A549 (cell line): ENCODE measurements at regions not wholly inside any gene's neighbourhood (a gene's known extent, or its start where the extent isn't known, plus 50 kb on each side); places are given as distances from the start of the nearest gene placed in this dataset.

ENCODE experiments used
- ATAC-seq, 2 experiments: fragments of 200-7000 bp in 1 of 2; fragments of >200 bp in 1 of 2; cut with Nextera tagmentation in 1 of 2; cut with Tn5 transposase in 1 of 2; 3 replicates each; pipeline versions ENCODE4 v1.8.0 to v1.9.1; 2018 to 2020; ENCODE audit warnings: mild to moderate bottlenecking in 1 of 2, moderate library complexity in 1 of 2
- CTCF ChIA-PET: fragments of 300-600 bp; sonication (Branson Sonifier 250); formaldehyde crosslinking; extraction: SDS; loops from one replicate; lab custom pipeline; 2021; ENCODE audit warnings: antibody characterized with exemption, inconsistent platforms; lab: Yijun Ruan, JAX
- POLR2A ChIA-PET: fragments of 350-600 bp; formaldehyde crosslinking; extraction: SDS; loops from one replicate; lab custom pipeline; 2021; ENCODE audit warnings: antibody characterized with exemption, inconsistent platforms; lab: Yijun Ruan, JAX
- DNase-seq, 2 experiments: peaks; one replicate each; pipeline versions ENCODE4 v3.0.0 to v3.0.0-alpha.2; 2011 to 2016; ENCODE audit warnings: low read depth in 1 of 2, low spot score in 1 of 2
- FAIRE-seq: peaks from 2 replicates; lab custom pipeline; 2011; peaks lifted over from hg19 to GRCh38; lab: Jason Lieb, UNC
- H3K27ac ChIP-seq, 2 experiments: fragments of >200 bp; sonication (Bioruptor Twin); formaldehyde crosslinking; 3 replicates each; pipeline ENCODE4 v1.5.1; 2016 to 2017
- H3K4me1 ChIP-seq: fragments of >200 bp; sonication (Bioruptor Twin); formaldehyde crosslinking; 3 replicates; pipeline ENCODE4 v1.6.1; 2016
- H3K4me2 ChIP-seq: fragments of >200 bp; sonication (Bioruptor Twin); formaldehyde crosslinking; 3 replicates; pipeline ENCODE4 v1.6.1; 2016
- H3K4me3 ChIP-seq: fragments of >200 bp; sonication (Bioruptor Twin); formaldehyde crosslinking; 3 replicates; pipeline ENCODE4 v1.5.1; 2016
- H3K9me3 ChIP-seq: fragments of >200 bp; sonication (Bioruptor Twin); formaldehyde crosslinking; 3 replicates; pipeline ENCODE4 v1.6.1; 2016
- CBX8 ChIP-seq: fragments of 200-600 bp; sonication (generic); IDR thresholded peaks from 2 replicates; pipeline ENCODE4 v1.6.1; 2016
- CHD4 ChIP-seq: fragments of 200-600 bp; sonication (generic); IDR thresholded peaks from 2 replicates; pipeline ENCODE4 v1.6.1; 2016; ENCODE audit warnings: antibody characterized with exemption, mild to moderate bottlenecking, borderline replicate concordance
- EHF ChIP-seq: fragments of 250-450 bp; sonication (Bioruptor Pico); IDR thresholded peaks from 2 replicates; pipeline ENCODE4 v1.5.0; 2020; ENCODE audit warnings: mild to moderate bottlenecking
- EP300 ChIP-seq, 2 experiments: fragments of >200 bp; sonication (Bioruptor Twin); formaldehyde crosslinking; IDR thresholded peaks; 2 replicates in 1 of 2; 3 replicates in 1 of 2; pipeline ENCODE4 v1.6.1; 2016 to 2017
- FOSB ChIP-seq: fragments of 250-450 bp; sonication (Bioruptor Pico); IDR thresholded peaks from 2 replicates; pipeline ENCODE4 v1.5.0; 2020; ENCODE audit warnings: mild to moderate bottlenecking, moderate library complexity
- FOXS1 ChIP-seq: fragments of 250-450 bp; sonication (Bioruptor Pico); IDR thresholded peaks from 2 replicates; pipeline ENCODE4 v1.5.0; 2020; ENCODE audit warnings: mild to moderate bottlenecking, moderate library complexity
- HOXB13 ChIP-seq: fragments of 250-450 bp; sonication (Bioruptor Pico); IDR thresholded peaks from 2 replicates; pipeline ENCODE4 v1.5.0; 2020; ENCODE audit warnings: low read depth, mild to moderate bottlenecking, moderate library complexity
- KDM5A ChIP-seq: fragments of 200-600 bp; sonication (generic); IDR thresholded peaks from 2 replicates; pipeline ENCODE4 v1.6.1; 2016; ENCODE audit warnings: antibody characterized with exemption, mild to moderate bottlenecking
- MAFK ChIP-seq: fragments of 450-650 bp; IDR thresholded peaks from 2 replicates; pipeline ENCODE4 v1.6.1; 2014; ENCODE audit not compliant: partially characterized antibody
- NFE2L2 ChIP-seq: fragments of 150-350 bp; conservative IDR thresholded peaks from 2 replicates; pipeline ENCODE4 v1.6.1; 2014; ENCODE audit warnings: low read length
- PHF8 ChIP-seq: fragments of 200-600 bp; sonication (generic); IDR thresholded peaks from 2 replicates; pipeline ENCODE4 v1.6.1; 2016; ENCODE audit warnings: low read depth, mild to moderate bottlenecking, antibody characterized with exemption, moderate library complexity, borderline replicate concordance
- POLR2A ChIP-seq: IDR thresholded peaks from 2 replicates; pipeline ENCODE4 v1.6.1; 2012; ENCODE audit warnings: mild to moderate bottlenecking, low read length
- POLR2AphosphoS2 ChIP-seq: conservative IDR thresholded peaks from 2 replicates; pipeline ENCODE4 v1.6.1; 2012; ENCODE audit warnings: low read length, improper control_type of control experiment, inconsistent platforms
- TFCP2L1 ChIP-seq: fragments of 250-450 bp; sonication (Bioruptor Pico); IDR thresholded peaks from 2 replicates; pipeline ENCODE4 v1.5.0; 2021; ENCODE audit warnings: mild to moderate bottlenecking
- ZC3H11A ChIP-seq: fragments of 450-650 bp; IDR thresholded peaks from 2 replicates; pipeline ENCODE4 v1.6.1; 2014; ENCODE audit warnings: antibody characterized with exemption, mild to moderate bottlenecking
- ZFP36 ChIP-seq: fragments of 450-650 bp; IDR thresholded peaks from 2 replicates; pipeline ENCODE4 v1.6.1; 2014; ENCODE audit warnings: borderline replicate concordance; ENCODE audit not compliant: partially characterized antibody
- WGBS: methylation state at CpG from one replicate; pipeline ENCODE4 v1.1.6; 2017; ENCODE audit errors: missing lambda C conversion rate; 5-methylcytosine and 5-hydroxymethylcytosine counted together
- TF ChIP-seq, protein P1 (sequence below): IDR thresholded peaks from 2 replicates; pipeline ENCODE4 v1.6.1; 2012; ENCODE audit warnings: low read depth, borderline replicate concordance
- TF ChIP-seq, protein P2 (sequence below): fragments of 250-450 bp; sonication (Bioruptor Pico); IDR thresholded peaks from 2 replicates; pipeline ENCODE4 v1.5.0; 2020; ENCODE audit warnings: low read depth, mild to moderate bottlenecking, moderate library complexity
- TF ChIP-seq, protein P3 (sequence below): fragments of 250-450 bp; sonication (Bioruptor Pico); IDR thresholded peaks from 2 replicates; pipeline ENCODE4 v1.5.0; 2021; ENCODE audit warnings: mild to moderate bottlenecking, moderate library complexity, borderline replicate concordance
- TF ChIP-seq, protein P4 (sequence below): fragments of >200 bp; sonication (Bioruptor Twin); formaldehyde crosslinking; IDR thresholded peaks from 2 replicates; pipeline ENCODE4 v1.6.1; 2016
- TF ChIP-seq, protein P5 (sequence below): fragments of 450-650 bp; IDR thresholded peaks from 2 replicates; pipeline ENCODE4 v1.6.1; 2014; ENCODE audit warnings: antibody characterized with exemption
- TF ChIP-seq, protein P6 (sequence below): IDR thresholded peaks from 2 replicates; pipeline ENCODE4 v1.6.1; 2012

DNA sequence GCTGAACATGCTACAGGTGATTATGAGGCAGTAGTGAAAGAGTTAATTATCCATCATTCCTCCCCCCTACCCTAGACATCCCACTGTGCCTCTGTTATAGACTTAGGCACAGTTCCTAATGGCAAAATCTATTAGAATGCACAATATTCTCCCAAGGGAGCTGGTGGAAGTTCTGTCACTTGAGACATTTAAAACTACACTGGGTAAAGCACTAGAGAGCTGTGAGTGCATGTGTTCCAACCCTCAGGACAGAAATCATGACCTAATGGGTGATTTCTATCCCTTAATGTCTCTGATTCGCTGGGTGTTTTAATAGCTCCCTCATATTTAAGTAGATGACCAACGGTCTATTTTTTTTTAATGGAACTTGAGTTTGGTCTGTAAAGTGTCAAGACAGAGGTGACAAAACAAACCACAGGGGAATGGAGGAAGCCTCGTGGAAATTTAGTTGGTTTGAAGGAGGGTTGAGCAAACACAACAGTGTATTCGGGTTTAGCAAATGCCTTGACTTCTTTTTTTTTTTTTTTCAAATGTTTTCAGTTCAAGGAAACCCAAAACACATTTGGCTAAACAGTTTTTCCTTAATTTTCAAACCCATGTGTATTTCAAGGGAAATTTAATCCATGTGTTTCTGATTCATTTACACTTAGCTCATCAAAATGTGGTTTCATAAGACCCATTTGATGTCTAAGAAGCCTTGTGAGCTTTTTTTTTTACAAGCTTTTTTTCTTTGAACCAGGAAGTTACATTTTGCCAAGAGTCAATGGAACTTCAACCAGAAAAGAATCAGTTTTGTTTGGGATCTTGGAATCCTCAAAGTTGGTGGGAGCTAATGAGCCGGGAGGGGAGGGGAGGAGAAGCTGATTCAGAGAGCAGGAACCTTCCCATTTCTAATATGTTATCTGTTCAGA lies 665.1 kb upstream of the ZEB2 start:
- Histone ChIP-seq H3K4me1 (no peaks in the 10 kb centered on the region), H3K4me3 (no peak overlapping the region), H3K27ac (no peak overlapping the region), H3K9me3 (no peaks in the 10 kb centered on the region), H3K4me2 (no peak overlapping the region)
- TF ChIP-seq, protein P1, sequence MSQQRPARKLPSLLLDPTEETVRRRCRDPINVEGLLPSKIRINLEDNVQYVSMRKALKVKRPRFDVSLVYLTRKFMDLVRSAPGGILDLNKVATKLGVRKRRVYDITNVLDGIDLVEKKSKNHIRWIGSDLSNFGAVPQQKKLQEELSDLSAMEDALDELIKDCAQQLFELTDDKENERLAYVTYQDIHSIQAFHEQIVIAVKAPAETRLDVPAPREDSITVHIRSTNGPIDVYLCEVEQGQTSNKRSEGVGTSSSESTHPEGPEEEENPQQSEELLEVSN, result no peak
- TF ChIP-seq CHD4, result no peak
- no peak for TF ChIP-seq TFCP2L1 (CRISPR knock-in tag)
- TF ChIP-seq, protein P2, sequence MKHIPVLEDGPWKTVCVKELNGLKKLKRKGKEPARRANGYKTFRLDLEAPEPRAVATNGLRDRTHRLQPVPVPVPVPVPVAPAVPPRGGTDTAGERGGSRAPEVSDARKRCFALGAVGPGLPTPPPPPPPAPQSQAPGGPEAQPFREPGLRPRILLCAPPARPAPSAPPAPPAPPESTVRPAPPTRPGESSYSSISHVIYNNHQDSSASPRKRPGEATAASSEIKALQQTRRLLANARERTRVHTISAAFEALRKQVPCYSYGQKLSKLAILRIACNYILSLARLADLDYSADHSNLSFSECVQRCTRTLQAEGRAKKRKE (CRISPR knock-in tag), result no peak
- no peak for TF ChIP-seq HOXB13 (CRISPR knock-in tag)
- no peak for TF ChIP-seq FOXS1
- ATAC-seq, result no peak
- POLR2A ChIA-PET, result no interaction called here
- CTCF ChIA-PET, result interaction anchor here (0.6 to 1.5 kb wide), 2 partner anchors 10 to 30 kb away, joined by 3 to 4 read pairs; no protein-coding TSS in a partner anchor
- 66% methylated on average over 5 of the region's 5 CpGs for WGBS
- FAIRE-seq, result no peak
- no peak for DNase-seq

DNA sequence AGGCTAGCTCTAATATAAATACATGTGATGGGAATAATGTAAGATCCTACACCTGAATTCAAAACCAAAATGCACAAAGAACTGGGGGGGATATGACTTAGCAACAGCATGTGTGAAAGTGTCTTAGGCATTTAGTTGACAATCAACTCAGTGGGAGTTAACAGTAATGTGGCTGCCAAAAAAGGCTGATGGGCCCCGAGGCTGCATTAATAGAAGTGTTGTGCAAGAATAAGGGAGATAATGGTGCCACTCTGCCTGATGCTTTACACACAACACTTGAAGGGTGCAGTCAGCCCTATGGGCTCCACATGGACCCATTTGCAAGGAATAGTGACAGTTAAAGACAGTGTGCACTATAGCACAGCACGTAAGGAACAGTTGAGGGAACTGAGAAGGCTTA lies 649.4 kb upstream of the ZEB2 start:
- no peak for DNase-seq
- CTCF ChIA-PET, result no interaction called here

More for the DNA sequence above, 649.4 kb upstream of the ZEB2 start:
- ATAC-seq, result no peak
- POLR2A ChIA-PET, result no interaction called here
- no peak for FAIRE-seq
- TF ChIP-seq ZC3H11A (no peak), PHF8 (no peak), NFE2L2 (no peak), POLR2A (no peak), ZFP36 (no peak), FOXS1 (no peak), MAFK (no peak), KDM5A (no peak), CHD4 (no peak), EHF (no peak), EP300 (IDR thresholded peaks at IDR 0.05) (no peak), CBX8 (no peak), POLR2AphosphoS2 (no peak), FOSB (CRISPR knock-in tag) (no peak)
- TF ChIP-seq, protein P3, sequence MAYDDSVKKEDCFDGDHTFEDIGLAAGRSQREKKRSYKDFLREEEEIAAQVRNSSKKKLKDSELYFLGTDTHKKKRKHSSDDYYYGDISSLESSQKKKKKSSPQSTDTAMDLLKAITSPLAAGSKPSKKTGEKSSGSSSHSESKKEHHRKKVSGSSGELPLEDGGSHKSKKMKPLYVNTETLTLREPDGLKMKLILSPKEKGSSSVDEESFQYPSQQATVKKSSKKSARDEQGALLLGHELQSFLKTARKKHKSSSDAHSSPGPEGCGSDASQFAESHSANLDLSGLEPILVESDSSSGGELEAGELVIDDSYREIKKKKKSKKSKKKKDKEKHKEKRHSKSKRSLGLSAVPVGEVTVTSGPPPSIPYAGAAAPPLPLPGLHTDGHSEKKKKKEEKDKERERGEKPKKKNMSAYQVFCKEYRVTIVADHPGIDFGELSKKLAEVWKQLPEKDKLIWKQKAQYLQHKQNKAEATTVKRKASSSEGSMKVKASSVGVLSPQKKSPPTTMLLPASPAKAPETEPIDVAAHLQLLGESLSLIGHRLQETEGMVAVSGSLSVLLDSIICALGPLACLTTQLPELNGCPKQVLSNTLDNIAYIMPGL (CRISPR knock-in tag), result no peak
- TF ChIP-seq, protein P4, sequence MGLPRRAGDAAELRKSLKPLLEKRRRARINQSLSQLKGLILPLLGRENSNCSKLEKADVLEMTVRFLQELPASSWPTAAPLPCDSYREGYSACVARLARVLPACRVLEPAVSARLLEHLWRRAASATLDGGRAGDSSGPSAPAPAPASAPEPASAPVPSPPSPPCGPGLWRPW, result no peak
- TF ChIP-seq, protein P5, sequence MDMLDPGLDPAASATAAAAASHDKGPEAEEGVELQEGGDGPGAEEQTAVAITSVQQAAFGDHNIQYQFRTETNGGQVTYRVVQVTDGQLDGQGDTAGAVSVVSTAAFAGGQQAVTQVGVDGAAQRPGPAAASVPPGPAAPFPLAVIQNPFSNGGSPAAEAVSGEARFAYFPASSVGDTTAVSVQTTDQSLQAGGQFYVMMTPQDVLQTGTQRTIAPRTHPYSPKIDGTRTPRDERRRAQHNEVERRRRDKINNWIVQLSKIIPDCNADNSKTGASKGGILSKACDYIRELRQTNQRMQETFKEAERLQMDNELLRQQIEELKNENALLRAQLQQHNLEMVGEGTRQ, result no peak
- TF ChIP-seq, protein P2 (CRISPR knock-in tag), result no peak
- TF ChIP-seq, protein P6, sequence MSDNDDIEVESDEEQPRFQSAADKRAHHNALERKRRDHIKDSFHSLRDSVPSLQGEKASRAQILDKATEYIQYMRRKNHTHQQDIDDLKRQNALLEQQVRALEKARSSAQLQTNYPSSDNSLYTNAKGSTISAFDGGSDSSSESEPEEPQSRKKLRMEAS, result no peak
- TF ChIP-seq, protein P1, result no peak
- TF ChIP-seq, all 56 proteins: peak for 0
- H3K4me3 ChIP-seq, result no peak overlapping the region
- H3K27ac ChIP-seq, result no peak overlapping the region
- no peaks in the 10 kb centered on the region for H3K9me3 ChIP-seq
- H3K4me2 ChIP-seq, result no peak overlapping the region
- WGBS, result 67% methylated on average over 2 of the region's 2 CpGs
- no peaks in the 10 kb centered on the region for H3K4me1 ChIP-seq
